Ectodermal cell (in vitro differentiated cells): ENCODE measurements at regions not wholly inside any gene's neighbourhood (a gene's known extent, or its start where the extent isn't known, plus 50 kb on each side); places are given as distances from the start of the nearest gene placed in this dataset.

ENCODE experiments used
- H3K27ac ChIP-seq: 2 replicates; pipeline ENCODE4 v1.7.0; 2013; ENCODE audit warnings: mild to moderate bottlenecking, low read depth, low read length; ENCODE audit not compliant: insufficient read depth, poor library complexity, severe bottlenecking
- H3K27me3 ChIP-seq: 2 replicates; pipeline ENCODE4 v1.7.0; 2013; ENCODE audit warnings: mild to moderate bottlenecking, low read length; ENCODE audit not compliant: insufficient read depth, control insufficient read depth, poor library complexity, severe bottlenecking
- H3K36me3 ChIP-seq: one replicate; pipeline ENCODE4 v1.7.0; 2013; ENCODE audit warnings: low read length; ENCODE audit not compliant: control insufficient read depth, insufficient read depth
- H3K4me1 ChIP-seq: one replicate; pipeline ENCODE4 v1.7.0; 2013; ENCODE audit warnings: low read length; ENCODE audit not compliant: control insufficient read depth, insufficient read depth
- H3K4me3 ChIP-seq: 2 replicates; pipeline ENCODE4 v1.7.0; 2013; ENCODE audit warnings: low read depth, low read length, control low read depth; ENCODE audit not compliant: insufficient read depth
- H3K9me3 ChIP-seq: 2 replicates; pipeline ENCODE4 v1.7.0; 2013; ENCODE audit warnings: mild to moderate bottlenecking, low read length, moderate library complexity; ENCODE audit not compliant: control insufficient read depth
- WGBS, 2 experiments: methylation state at CpG; one replicate each; pipeline ENCODE4 v1.1.7; 2013; ENCODE audit warnings: missing lambda C conversion rate in 2 of 2; 5-methylcytosine and 5-hydroxymethylcytosine counted together

DNA sequence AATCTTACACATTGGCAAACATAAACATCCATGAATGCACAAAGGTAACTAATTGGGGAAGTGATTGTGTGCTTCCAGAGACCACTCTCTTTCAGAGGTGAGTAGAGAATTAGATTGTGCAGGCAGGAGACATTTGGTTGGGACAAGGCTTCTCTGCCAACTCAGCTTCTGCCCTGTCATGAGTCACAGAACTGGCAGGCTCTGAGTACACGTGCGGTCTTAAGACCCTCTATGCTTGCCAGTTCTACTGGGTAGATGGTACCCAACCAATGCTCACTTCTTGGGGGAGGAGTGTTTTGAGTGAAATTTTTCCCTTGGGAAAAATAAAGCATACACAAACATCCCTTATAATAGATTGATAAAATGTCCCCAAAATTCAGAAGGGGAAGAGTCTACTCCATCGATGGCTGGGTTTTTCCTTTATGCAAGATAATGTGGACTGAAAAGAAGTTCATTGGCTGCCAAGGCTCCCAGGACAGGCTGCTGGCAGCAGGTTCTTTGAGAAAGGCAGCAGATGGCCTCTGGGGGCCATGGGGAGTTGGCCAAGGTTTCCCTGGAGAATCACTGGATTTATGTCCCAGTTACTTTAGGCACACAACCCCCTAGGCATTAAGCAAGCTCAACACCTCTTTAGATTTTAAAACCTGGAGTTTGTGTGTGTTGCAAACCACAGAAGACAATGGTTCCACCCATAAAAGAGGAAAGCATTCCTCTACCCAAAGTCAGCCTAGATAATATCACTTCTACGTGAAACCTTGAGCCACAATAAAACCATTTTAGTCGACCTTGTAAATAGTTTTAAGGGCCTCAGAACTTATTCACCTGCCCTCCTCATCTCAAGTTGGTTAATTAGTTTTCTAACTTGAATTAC is 417.0 kb downstream of the TXNL1 start:
- 95 to 97% methylated on average over 5 of the region's 5 CpGs for WGBS, 2 experiments
- Histone ChIP-seq H3K4me3 (no peak overlapping the region), H3K4me1 (no peaks in the 10 kb centered on the region), H3K36me3 (no peaks in the 10 kb centered on the region), H3K9me3 (no peaks in the 10 kb centered on the region), H3K27ac (no peak overlapping the region), H3K27me3 (no peaks in the 10 kb centered on the region)

DNA sequence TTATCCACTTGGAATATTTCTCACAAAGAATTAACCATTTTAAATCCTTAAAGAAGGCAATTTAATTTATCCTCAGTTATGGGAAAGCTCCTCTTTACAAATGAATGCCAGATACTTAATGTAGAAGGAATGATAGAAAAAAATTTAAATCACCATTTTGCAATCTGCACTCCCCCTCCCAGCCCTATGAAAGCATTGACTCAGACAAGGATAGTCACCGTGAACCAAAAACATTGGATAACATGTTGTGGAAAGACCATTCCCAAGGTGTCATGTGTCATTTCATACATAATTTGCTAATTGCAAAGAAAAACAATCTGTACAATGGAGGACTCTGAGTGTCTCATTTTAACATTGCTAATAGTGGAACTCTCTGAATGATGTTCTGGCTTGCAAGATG is 421.0 kb downstream of the TXNL1 start:
- H3K4me3 ChIP-seq = no peak overlapping the region
- no peaks in the 10 kb centered on the region for H3K36me3 ChIP-seq
- WGBS, 2 experiments = 97 to 100% methylated on average over 1 of the region's 1 CpG
- no peaks in the 10 kb centered on the region for H3K9me3 ChIP-seq
- H3K27ac ChIP-seq = no peak overlapping the region
- H3K4me1 ChIP-seq = no peaks in the 10 kb centered on the region
- no peaks in the 10 kb centered on the region for H3K27me3 ChIP-seq

DNA sequence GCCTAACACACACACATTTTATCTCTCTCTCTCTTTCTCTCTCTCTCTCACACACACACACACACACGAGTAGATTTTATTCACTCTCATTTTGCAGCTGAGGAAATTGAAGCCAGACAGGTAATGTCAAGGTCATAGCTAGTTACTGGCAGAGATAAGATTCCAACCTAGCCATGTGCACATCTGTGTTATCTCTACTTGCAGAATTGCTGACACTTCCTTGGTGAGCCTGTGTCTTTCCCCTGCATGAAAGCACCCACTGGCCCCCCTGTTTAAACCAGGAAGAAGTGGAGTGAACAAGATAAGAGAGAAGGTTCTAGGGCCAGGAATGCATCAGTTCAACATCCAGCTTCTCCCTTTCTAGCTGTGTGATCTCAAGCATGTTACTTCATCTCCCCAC is 423.7 kb downstream of the TXNL1 start:
- Histone ChIP-seq H3K9me3 (no peaks in the 10 kb centered on the region), H3K4me1 (no peaks in the 10 kb centered on the region), H3K4me3 (no peak overlapping the region), H3K27me3 (no peaks in the 10 kb centered on the region), H3K27ac (no peak overlapping the region), H3K36me3 (no peaks in the 10 kb centered on the region)
- 92 to 100% methylated on average over 1 of the region's 1 CpG for WGBS, 2 experiments

DNA sequence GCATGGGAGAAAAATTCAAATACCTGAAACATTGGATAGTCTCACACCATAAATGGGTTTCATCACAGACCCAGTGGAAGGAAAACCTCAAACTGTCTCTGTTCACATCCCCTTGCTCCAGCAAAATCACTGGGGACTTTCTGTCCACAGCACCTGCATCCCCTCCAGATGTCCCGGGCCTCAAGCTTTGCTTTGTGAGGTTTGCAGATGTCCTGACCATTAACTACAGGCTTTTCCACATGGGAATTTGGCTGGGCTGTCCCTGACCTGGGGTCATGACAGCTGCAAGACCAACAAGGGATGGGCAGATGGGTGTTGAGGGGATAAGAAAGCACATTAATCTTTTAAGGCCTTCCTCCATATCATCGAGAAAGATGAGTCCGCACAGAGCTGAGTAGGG is 427.9 kb downstream of the TXNL1 start:
- H3K4me3 ChIP-seq = no peak overlapping the region
- 89 to 96% methylated on average over 3 of the region's 3 CpGs for WGBS, 2 experiments
- H3K4me1 ChIP-seq = no peaks in the 10 kb centered on the region
- no peak overlapping the region for H3K27ac ChIP-seq
- H3K36me3 ChIP-seq = no peaks in the 10 kb centered on the region
- H3K9me3 ChIP-seq = no peaks in the 10 kb centered on the region
- no peaks in the 10 kb centered on the region for H3K27me3 ChIP-seq

DNA sequence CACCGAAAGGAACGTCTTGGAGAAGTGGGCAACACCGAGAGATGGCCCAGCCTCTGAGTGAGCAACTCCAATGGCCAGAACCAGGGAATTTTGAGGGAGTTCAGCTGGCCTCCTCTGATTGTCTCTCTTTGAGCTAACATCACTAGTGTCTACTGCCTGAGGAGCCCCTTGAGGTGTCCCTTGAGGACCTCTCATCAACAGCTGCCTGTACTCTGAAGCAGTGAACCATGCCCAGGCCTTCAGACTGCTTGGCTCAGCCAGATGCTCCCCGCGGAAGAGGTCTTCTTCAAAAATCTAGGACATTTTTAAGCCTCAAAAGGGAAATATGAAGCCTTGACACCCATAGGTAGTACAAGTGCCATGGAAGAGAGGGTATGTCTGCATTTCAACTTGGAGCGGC is 430.4 kb downstream of the TXNL1 start:
- Histone ChIP-seq H3K4me1 (no peaks in the 10 kb centered on the region), H3K9me3 (no peaks in the 10 kb centered on the region), H3K36me3 (no peaks in the 10 kb centered on the region), H3K27ac (no peak overlapping the region), H3K4me3 (no peak overlapping the region), H3K27me3 (no peaks in the 10 kb centered on the region)
- 96% methylated on average over 6 of the region's 6 CpGs for WGBS, 2 experiments

DNA sequence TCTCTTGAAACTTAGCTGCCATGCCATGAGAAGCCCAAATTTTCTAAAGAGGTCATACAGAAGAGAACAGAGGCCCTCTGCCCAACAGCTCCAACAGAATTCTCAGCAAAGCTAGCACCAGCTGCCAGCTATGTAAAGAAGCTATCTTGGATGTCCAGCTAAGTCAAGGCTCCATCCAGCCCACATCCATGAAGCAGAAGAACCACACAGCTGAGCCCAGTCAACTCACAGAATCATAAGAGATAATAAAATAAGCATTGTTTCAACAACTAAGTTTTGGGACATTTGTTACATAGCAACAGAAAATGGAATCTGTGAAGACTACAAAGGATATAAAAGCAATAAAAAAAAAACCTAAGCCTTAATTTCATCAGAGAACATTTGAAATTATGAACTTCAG is 434.3 kb downstream of the TXNL1 start:
- no peaks in the 10 kb centered on the region for H3K4me1 ChIP-seq
- no peak overlapping the region for H3K27ac ChIP-seq
- H3K36me3 ChIP-seq = no peaks in the 10 kb centered on the region
- no peak overlapping the region for H3K4me3 ChIP-seq
- H3K9me3 ChIP-seq = no peaks in the 10 kb centered on the region
- H3K27me3 ChIP-seq = no peaks in the 10 kb centered on the region

DNA sequence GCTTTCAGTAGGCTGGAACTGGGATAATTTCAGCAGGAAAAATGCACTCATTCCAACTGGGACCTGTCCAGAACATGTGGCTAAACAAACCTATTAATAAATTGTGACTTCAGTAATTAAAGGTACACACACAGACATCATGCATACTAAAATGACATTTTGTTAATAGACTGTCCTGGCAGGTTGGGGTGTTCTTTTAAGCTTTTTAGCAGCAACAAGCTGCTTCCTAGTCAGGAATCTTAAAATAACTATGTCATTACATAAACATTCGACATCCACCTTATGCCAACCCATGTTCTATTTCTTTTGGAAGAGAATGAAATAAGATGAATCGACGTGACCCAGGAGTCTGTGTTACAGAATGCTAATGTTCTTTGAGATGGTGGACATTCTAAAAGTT is 435.7 kb downstream of the TXNL1 start:
- no peaks in the 10 kb centered on the region for H3K27me3 ChIP-seq
- no peak overlapping the region for H3K27ac ChIP-seq
- no peak overlapping the region for H3K4me3 ChIP-seq
- H3K4me1 ChIP-seq = no peaks in the 10 kb centered on the region
- no peaks in the 10 kb centered on the region for H3K36me3 ChIP-seq
- H3K9me3 ChIP-seq = no peaks in the 10 kb centered on the region
- 92 to 96% methylated on average over 2 to 3 of the region's 3 CpGs for WGBS, 2 experiments

DNA sequence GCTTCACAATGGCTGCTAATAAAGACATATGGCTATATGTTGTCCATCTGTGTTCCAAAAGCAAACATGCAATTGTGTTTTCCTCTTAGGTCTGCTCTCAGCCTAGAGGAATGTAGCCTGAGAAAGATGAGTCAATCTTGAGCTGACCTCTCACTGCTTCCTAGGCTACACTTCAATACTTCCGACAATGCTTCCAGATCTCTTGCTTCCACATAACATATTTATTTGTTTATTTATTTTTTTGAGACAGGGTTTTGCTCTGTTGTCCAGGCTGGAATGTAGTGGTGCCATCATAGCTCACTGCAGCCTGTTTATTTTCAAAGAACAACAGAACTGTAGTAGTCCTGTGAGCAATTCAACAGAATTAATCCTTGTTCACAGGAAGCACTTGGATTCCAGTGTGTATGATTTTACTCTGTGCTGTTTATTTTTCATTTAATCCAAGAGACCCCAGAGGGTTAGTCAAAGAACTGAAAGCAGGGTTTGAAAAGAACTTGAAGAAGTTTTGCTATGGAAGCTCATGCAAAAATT is 437.9 kb downstream of the TXNL1 start:
- no peaks in the 10 kb centered on the region for H3K36me3 ChIP-seq
- 100% methylated on average over 1 of the region's 1 CpG; no CpG with 5 or more reads in 1 of the 2 experiments for WGBS, 2 experiments
- no peaks in the 10 kb centered on the region for H3K9me3 ChIP-seq
- H3K4me3 ChIP-seq = no peak overlapping the region
- no peak overlapping the region for H3K27ac ChIP-seq
- peaks cover 4% of the 10 kb centered on the region for H3K4me1 ChIP-seq
- no peaks in the 10 kb centered on the region for H3K27me3 ChIP-seq

DNA sequence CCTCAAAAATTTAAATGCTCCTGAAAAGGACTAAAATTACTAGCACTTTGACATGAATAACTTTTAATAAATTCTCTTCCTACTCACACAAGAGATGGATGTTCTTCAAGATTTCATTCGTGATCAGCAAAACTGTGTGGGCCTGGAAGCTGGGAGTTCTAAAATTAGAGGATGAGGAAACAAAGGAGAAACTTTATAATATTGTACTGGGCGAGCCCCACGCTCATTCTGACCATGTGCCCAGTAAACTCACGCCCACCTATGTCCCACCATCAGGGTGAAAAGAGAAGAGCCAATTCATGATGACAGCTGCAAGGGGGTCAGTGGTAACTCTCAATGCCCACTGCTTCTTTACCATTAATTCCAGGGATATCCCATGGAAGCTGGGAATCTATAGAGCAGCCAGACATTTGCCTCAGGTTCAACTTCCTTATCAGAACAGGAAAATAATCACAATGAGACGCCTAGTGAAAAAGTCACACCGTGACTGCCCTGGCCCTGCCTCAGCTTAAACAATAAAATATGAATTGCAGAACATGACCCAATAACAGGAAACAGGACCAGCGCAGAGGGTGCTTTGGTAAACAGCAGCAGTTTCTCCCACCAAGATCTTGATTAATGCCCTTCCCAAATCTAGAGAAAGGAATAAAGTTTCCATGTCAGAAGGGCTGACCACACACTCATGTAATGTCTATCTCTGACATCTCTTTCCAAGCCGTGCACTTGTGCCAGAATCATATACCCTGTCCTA is 438.6 kb downstream of the TXNL1 start:
- no peaks in the 10 kb centered on the region for H3K27me3 ChIP-seq
- H3K9me3 ChIP-seq = no peaks in the 10 kb centered on the region
- no peak overlapping the region for H3K27ac ChIP-seq
- 90 to 94% methylated on average over 8 of the region's 8 CpGs for WGBS, 2 experiments
- H3K36me3 ChIP-seq = no peaks in the 10 kb centered on the region
- H3K4me3 ChIP-seq = no peak overlapping the region
- H3K4me1 ChIP-seq = peaks cover 4% of the 10 kb centered on the region

DNA sequence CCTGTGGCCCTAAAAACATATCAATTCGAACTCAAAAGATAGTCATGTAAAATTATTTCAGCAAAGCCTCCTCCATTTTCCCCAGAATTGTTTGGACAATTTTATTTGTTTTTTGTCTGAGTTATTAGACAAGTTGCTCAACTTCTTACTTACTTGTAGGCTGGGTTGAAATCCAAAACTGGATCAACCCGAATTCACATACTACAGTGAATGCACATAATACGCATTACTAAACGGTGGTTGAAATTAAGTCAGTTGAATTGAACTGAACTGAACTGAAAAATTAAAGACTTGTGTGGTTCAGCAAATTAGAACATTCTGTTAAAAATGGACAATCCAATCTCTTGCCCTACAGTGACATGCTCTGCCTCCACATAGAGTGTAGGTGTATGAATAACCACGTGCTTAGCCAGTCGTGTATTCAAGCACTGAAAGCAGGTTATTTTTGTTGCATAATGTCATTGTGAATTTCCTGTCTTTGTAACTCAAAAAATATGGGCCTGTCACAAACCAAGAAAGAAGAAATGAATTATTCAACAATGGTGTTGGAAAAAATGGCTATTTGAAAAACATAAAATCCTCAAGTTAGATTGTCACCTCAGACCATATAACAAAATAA is 441.0 kb downstream of the TXNL1 start:
- Histone ChIP-seq H3K27ac (no peak overlapping the region), H3K4me3 (no peak overlapping the region), H3K9me3 (no peaks in the 10 kb centered on the region), H3K27me3 (no peaks in the 10 kb centered on the region), H3K4me1 (peaks cover 4% of the 10 kb centered on the region), H3K36me3 (no peaks in the 10 kb centered on the region)
- 91 to 97% methylated on average over 5 to 6 of the region's 6 CpGs for WGBS, 2 experiments
